ENCODE measurements at regions not wholly inside any gene's neighbourhood (a gene's known extent, or its start where the extent isn't known, plus 50 kb on each side); places are given as distances from the start of the nearest gene placed in this dataset.
"Not testable (repeated sequence)": the region's sequence is repeated elsewhere in the genome, so short reads cannot be mapped to it uniquely, and the experiment has no call there.

DNA sequence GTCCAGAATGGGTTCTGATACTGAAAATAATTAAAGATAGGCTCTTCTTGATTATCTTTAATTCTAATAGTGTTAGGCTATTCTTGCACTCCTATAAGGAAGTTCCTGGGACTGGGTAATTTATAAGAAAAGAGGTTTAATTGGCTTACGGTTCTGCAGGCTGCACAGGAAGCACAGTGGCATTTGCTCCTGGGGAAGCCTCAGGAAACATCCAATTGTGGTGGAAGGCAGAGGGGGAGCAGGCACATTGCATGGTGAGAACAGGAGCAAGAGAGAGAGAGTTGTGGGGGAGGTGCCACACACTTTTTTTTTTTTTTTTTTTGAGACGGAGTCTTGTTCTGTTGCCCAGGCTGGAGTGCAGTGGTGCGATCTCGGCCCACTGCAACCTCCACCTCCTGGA lies 540.3 kb downstream of the RFPL4B start:
- not testable (repeated sequence) for DNase-seq

- DNase-seq: no peak
Observed at GRCh38 chr6:112899541-112899940, 552.4 kb downstream of the RFPL4B start.

- DNase-seq: no peak
Observed at GRCh38 chr6:112903361-112903760, 556.2 kb downstream of the RFPL4B start.

DNA sequence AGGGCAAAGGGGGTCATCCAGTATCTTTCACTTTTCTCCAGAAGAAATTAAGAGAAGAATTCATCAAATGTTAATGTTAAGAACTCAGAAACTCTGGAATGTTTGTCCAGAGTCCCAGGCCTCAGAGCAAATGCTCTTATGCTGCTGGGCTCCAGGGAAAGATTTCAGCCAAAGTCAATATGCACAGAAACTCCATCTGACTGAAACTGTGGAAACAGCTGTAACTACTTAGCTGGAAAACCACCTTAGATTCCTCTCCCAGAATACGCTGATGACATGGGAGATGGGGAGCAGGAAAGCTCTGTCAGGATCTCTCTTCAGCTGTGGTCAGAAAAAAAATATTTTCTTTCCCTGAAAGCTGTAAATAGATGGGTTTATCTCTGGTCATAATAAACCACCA lies 559.6 kb downstream of the RFPL4B start:
- no peak for DNase-seq

- no peak for DNase-seq
Observed at GRCh38 chr6:112909781-112910180, 562.7 kb downstream of the RFPL4B start.

DNA sequence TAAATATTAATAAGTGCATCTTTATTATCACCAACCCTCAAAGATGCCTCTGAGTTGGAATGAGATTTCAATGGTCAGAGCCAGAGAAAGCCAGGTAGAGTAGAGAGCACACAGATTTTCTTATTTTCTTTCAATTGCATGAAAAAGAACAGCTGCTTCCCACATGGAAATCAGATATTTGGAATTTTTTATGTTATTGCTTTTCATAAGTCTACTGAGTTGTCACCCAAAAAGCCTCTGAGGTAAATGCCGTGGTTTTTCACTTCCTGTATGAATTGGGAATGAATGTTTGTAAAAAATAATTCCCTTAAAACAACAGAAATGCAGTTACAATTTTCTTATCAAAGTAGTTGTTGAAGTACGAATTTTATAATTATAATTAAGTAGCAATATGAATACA lies 563.1 kb downstream of the RFPL4B start:
- DNase-seq: no peak

DNA sequence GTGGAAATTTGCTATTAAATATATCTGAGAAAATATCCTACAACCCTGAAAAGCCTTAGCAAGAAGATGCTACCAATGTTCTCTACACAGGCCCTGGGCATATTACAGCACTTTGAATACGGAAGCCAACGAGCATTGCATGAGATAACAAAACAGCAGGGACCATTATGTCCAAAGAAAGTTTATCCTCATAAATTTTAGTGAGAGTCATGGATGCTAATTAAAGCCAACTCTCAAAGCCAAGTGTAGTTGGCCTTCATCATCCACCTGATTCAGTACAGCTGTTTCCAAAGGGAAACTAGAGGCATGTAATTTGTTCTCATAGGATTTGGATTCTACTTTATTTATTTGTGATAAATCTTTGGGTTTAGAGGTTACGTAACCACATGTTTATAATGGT lies 564.8 kb downstream of the RFPL4B start:
- no peak for DNase-seq

DNA sequence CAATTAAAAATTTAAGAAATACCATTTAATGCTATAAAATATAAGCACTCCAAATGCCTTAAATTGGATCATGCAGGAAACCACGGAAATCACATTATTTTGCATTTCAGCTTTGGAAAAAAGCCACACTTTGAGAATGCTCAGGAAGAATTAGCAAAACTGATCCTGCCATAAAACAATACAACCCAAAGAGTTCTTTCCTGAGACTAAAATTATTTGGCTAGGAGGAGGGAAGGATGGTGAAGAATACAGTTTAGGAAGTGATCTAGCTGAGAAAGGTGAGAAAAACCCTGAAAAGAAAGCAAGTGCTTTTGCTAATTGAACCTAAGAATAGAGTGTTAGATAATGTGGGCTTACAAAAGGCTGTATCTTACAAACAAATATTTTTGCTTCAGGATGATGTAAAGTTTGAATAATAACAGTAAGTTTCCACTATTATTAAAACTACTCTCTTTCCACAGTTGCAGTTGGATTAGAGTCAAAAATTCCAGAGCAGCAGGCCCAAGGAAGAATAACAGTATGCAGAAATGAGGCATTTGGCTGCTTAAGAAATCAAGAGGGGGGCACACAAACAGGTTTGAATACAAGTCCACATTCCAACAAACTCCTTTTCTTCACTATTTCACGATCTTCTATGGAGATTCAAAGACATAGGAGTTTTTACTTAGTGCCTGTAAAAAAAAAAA lies 565.4 kb downstream of the RFPL4B start:
- DNase-seq: no peak

DNA sequence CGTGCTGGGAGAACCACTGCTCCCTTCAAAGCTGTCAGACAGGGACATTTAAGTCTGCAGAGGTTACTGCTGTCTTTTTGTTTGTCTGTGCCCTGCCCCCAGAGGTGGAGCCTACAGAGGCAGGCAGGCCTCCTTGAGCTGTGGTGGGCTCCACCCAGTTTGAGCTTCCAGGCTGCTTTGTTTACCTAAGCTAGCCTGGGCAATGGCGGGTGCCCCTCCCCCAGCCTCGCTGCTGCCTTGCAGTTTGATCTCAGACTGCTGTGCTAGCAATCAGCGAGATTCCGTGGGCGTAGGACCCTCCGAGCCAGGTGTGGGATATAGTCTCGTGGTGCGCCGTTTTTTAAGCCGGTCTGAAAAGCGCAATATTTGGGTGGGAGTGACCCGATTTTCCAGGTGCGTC lies 572.6 kb downstream of the RFPL4B start:
- not testable (repeated sequence) for DNase-seq

GRCh38 chr6:112920994-112921393 lies 573.9 kb downstream of the RFPL4B start:
- no peak for DNase-seq

DNA sequence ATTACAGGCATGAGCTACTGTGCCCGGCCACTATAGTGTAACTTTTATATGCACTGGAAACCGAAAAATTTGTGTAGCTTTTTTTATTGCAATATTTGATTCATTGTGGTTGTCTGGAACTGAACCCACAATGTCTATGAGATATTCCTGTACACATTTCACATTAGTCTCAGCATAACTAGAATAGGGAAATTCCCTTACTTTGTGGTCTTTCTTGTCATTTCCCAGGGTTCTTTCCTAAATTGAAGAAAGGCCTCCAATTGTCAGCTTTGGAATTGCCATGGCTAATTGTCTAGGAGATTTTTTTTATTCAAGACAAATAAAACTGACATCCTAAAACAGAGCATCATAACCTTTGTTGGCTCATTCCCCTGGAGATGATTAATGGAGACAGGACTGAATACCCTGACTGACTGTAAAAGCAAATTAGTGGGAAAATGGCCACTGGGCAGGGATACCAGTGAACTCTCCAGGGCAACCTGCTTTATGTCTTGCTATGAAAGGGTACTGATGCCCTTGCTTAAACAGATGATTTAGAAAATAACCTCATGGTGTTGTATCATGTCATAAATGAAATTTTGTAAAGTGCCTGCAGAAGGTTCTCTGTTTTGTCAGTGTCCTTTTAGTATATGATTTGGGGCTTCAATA lies 576.9 kb downstream of the RFPL4B start:
- DNase-seq: no peak

GRCh38 chr6:112925702-112926101 lies 578.6 kb downstream of the RFPL4B start:
- no peak for DNase-seq

DNA sequence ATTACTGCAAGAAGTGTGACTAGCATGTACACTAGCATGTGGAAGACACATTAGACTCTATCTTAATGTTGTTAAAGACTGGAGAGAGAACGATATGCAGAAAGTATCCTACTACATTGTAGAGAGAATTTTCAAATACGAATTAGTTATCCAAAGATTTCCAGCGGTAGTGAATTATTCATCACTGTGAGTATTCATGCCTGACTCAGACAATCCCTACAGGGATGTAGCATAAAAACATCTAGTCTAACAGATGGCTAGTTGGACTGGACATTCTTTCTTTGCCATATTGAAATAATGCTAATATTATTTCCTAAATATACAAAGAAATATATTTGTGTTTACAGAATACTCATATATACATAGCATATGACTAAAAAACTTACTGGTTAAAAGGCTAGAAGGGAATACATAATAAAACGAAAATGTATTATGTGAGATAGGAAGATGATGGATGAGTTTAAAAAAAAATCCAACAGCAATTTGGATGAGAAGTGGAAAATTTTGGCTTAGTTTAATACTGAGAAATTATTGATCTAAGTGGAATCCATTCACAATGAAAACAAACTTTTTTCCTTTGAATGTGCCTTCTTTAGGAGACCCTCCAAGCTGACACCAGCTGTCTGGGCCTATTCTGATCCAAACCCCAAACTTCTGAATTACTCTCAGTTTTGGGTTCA lies 580.7 kb downstream of the RFPL4B start:
- DNase-seq: no peak

- DNase-seq: no peak
Observed at GRCh38 chr6:112929641-112930040, 582.5 kb downstream of the RFPL4B start.

GRCh38 chr6:112931832-112932231 lies 584.7 kb downstream of the RFPL4B start:
- no peak for DNase-seq

DNA sequence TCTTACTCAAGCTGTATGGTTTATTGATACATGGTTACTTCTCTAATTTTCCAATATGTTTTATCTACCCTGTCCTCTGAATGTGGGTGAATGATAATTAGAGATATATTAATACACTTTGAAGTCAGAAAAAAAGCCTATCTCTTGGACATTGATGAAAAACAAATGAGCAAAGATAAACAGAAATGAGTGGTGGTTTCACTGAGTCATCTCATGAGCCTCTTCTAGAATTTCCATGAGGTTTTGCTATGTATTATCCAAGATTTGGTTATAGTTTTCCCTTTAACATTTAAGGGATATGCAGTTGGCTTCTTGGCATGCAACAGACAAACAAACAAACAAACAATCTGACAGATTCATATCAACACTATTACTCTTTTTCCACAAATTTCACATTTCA lies 586.8 kb downstream of the RFPL4B start:
- DNase-seq: no peak

DNA sequence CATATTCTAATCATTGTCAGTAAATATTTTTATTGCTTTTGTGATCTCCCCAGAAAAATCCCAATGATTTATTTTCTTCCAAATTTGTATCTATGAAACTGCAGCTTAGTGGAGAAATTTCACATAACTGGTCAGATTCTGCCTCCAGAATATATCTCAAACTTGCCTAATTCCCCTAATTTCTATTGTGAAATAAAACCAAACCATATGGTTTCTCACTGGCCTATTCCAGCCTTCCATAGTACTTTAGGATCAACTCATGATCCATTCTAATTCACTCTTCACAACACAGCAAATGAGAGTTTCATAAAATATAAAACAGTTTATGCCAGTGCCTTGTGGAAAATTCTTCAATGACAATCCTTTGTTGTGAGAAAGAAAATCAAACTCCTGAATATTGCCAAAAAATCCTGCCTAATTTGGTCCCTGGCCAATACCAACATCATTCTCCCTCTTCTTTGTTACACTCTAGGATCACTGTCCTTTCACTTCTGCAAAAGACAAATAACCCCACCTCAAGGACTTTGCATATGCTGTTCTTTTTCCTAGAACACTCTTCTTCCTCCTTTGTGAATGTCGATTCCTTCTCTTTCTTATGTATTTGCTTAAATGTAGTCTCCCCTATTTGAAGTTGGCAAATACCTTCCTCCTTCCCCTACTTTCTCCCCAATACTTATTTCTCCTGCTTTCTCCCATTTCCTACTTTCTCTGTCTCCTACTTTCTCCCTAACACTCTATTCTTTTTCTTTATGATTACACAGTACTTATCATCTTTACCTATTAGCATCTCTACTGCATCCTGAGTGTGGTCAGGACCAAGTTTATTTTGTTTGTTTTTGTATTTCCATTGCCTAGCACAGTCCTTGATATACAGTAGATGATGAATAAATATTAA lies 587.5 kb downstream of the RFPL4B start:
- no peak for DNase-seq

DNA sequence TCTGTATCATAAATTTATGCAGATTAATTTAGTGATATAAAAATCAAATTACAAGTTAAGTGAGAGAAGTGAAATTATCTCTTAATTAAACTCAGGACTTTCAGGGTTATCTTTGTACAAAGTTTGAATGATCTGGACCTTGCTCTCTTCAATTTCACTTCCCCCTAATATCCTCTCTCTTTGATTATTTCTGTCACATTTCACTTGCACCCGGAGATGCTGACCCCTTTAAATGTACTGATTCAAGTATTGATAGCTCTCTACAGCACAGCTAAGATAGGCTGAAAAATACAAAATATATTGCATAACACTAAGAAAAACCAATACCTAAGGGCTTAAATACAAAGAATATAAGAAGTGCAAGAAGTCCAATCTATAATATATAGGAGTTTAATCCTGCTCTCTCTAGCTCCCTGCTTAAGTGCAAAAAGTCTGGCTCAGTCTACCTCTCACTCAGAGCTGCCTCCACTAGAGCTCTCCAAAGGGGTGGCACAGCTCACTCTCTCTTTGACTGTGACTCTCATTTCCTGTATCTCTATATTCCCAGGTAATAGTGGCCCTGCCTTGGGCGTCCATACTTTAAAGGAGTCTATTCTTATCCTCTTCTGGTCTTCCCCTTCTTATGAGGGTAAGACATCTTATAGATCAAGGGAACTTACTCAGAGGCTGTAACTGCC lies 588.4 kb downstream of the RFPL4B start:
- no peak for DNase-seq

DNA sequence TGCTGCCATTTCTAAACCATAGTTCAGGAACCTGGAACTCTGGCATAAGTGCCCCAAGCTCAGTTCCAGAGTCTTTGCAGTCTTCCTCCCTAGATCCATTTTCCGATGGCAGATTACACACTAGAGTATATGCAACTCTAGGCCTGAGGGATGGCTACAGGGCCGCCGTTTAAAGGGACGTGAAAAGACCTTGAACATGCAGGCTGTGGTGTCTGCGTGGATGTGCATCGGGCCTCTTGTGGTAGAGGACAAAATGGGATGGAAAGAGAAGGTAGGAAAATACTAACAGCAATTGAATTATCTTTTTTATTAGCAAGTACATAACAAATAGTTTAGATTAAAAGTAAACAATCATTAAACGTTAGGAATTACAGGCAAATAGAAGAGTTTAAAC lies 588.9 kb downstream of the RFPL4B start:
- DNase-seq: no peak

GRCh38 chr6:112936504-112936903 lies 589.4 kb downstream of the RFPL4B start:
- no peak for DNase-seq

DNA sequence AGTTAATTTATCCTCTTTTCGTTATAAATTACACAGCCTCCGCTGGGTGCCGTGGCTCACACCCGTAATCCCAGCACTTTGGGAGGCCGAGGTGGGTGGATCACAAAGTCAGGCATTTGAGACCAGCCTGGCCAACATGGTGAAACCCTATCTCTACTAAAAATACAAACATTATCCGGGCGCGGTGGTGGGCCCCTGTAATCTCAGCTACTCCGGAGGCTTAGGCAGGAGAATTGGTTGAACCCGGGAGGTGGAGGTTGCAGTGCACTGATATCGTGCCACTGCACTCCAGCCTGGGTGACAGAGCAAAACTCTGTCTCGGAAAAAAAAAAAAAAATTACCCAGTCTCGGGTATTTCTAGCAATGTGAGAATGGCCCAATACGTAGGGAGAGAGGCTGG lies 590.6 kb downstream of the RFPL4B start:
- DNase-seq: not testable (repeated sequence)

- DNase-seq: no peak
Observed at GRCh38 chr6:112938650-112939049, 591.5 kb downstream of the RFPL4B start.

All from inflammatory macrophage (primary cell).